Fibroblast of lung (primary cell): ENCODE measurements at regions not wholly inside any gene's neighbourhood (a gene's known extent, or its start where the extent isn't known, plus 50 kb on each side); places are given as distances from the start of the nearest gene placed in this dataset.
A peak's percentile ranks its signal among the peaks of the same experiment; 100 is the strongest.

Source experiments
- DNase-seq, 2 donors: peaks; one replicate each; pipeline versions ENCODE4 v3.0.0 to v3.0.0-alpha.2; 2010; ENCODE audit warnings: low read depth in 2 of 2
- H2AFZ ChIP-seq: 2 replicates; pipeline ENCODE4 v1.5.1; 2012; ENCODE audit warnings: low read length, control low read depth, inconsistent platforms
- H3K27ac ChIP-seq: 2 replicates; pipeline ENCODE4 v1.5.1; 2011; ENCODE audit warnings: low read length, control low read depth; ENCODE audit not compliant: insufficient read depth
- H3K27me3 ChIP-seq: 2 replicates; pipeline ENCODE4 v1.5.1; 2011; ENCODE audit warnings: mild to moderate bottlenecking, low read length; ENCODE audit not compliant: control insufficient read depth, insufficient read depth
- H3K36me3 ChIP-seq: 2 replicates; pipeline ENCODE4 v1.5.1; 2011; ENCODE audit warnings: low read length; ENCODE audit not compliant: control insufficient read depth, insufficient read depth
- H3K4me1 ChIP-seq: 2 replicates; pipeline ENCODE4 v1.5.1; 2011; ENCODE audit warnings: low read length; ENCODE audit not compliant: control insufficient read depth, insufficient read depth; ENCODE audit errors: extremely low read depth
- H3K4me2 ChIP-seq: 2 replicates; pipeline ENCODE4 v1.5.1; 2011; ENCODE audit warnings: low read length, control low read depth; ENCODE audit not compliant: insufficient read depth; ENCODE audit errors: extremely low read depth
- H3K4me3 ChIP-seq, 4 experiments: fragments of 200-600 bp in 1 of 4; sonication (generic) in 1 of 4; replicated peaks in 1 of 4; 2 replicates each; pipeline ENCODE4 v1.5.1; 2011 to 2016; ENCODE audit warnings: low read length in 4 of 4, low read depth in 3 of 4, mild to moderate bottlenecking in 3 of 4, control low read depth in 2 of 4, inconsistent platforms in 1 of 4, mixed read lengths in 1 of 4; ENCODE audit not compliant: insufficient read depth in 1 of 4; ENCODE audit errors: control extremely low read depth in 1 of 4
- H3K79me2 ChIP-seq: 2 replicates; pipeline ENCODE4 v1.5.1; 2012; ENCODE audit warnings: mild to moderate bottlenecking, low read length, inconsistent platforms; ENCODE audit not compliant: control insufficient read depth, insufficient read depth
- H3K9ac ChIP-seq: 2 replicates; pipeline ENCODE4 v1.5.1; 2011; ENCODE audit warnings: mild to moderate bottlenecking, low read length, control low read depth; ENCODE audit not compliant: insufficient read depth
- H3K9me3 ChIP-seq: 2 replicates; pipeline ENCODE4 v1.5.1; 2012; ENCODE audit warnings: low read depth, low read length; ENCODE audit not compliant: control insufficient read depth, insufficient read depth
- H4K20me1 ChIP-seq: 2 replicates; pipeline ENCODE4 v1.5.1; 2011; ENCODE audit warnings: low read length; ENCODE audit not compliant: control insufficient read depth, insufficient read depth; ENCODE audit errors: extremely low read depth
- EZH2 ChIP-seq: IDR thresholded peaks from 2 replicates; pipeline ENCODE4 v1.5.1; 2012; ENCODE audit warnings: low read length, control low read depth, mild to moderate bottlenecking; ENCODE audit errors: missing control alignments
- TF ChIP-seq, protein P1 (sequence below), 2 donors: IDR thresholded peaks in 1 of 2; conservative IDR thresholded peaks in 1 of 2; 1 replicate in 1 of 2; 2 replicates in 1 of 2; pipeline ENCODE4 v1.5.1; 2011 to 2012; ENCODE audit warnings: low read length in 2 of 2, control low read depth in 1 of 2, inconsistent platforms in 1 of 2, low read depth in 1 of 2, mild to moderate bottlenecking in 1 of 2

DNA sequence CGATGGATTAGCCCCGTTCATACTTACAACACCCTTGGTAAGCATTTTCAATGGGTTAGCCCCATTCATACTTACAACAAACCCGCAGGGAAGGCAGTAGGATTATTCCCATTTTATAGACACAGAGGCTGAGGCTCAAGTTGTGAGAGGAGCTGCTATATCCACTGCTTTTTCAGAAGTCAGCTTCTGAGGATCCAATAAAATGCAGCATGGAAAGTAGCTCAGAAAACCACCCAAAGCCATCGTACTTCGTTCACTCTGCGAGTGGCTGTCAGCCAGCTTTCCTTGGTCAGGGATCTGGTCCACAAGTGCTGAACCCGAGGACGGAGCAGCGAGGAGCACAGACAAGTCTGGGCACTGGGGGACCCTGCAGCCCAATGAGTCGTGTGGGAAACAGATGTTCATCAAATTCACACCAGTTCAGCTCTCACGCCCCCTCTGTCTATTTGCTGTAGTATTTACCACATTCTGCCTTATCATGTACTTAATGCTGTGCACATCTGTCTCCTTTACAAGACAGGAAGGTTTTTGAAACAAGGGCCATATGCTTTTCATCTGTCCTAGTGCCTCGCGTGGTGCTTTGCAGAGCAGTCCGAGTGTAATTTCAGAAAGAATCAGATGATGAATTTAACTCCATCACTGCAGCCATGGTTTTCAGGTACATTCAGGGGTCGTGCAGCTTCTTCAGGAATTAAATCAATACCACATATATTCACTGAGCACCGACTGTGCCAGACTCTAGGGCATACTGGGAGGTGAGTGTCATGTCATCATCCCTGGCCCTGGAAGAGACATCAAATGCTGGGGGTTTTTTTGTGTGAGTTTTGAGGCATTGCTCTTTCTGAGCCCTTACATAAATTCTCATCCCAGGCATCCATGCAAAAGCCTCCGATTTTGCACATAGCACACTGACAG lies 256.9 kb downstream of the CDH26 start:
- no peak overlapping the region for H2AFZ ChIP-seq
- peaks cover 3% of the 10 kb centered on the region for H3K4me1 ChIP-seq
- no peaks in the 10 kb centered on the region for H3K27me3 ChIP-seq
- H4K20me1 ChIP-seq = no peaks in the 10 kb centered on the region
- H3K4me2 ChIP-seq = no peak overlapping the region
- peak in 1 of 2 donors; percentile 5 for DNase-seq
- H3K4me3 ChIP-seq = no peak overlapping the region
- no peaks in the 10 kb centered on the region for H3K9me3 ChIP-seq
- H3K36me3 ChIP-seq = no peaks in the 10 kb centered on the region
- no peak for TF ChIP-seq EZH2
- TF ChIP-seq, protein P1, sequence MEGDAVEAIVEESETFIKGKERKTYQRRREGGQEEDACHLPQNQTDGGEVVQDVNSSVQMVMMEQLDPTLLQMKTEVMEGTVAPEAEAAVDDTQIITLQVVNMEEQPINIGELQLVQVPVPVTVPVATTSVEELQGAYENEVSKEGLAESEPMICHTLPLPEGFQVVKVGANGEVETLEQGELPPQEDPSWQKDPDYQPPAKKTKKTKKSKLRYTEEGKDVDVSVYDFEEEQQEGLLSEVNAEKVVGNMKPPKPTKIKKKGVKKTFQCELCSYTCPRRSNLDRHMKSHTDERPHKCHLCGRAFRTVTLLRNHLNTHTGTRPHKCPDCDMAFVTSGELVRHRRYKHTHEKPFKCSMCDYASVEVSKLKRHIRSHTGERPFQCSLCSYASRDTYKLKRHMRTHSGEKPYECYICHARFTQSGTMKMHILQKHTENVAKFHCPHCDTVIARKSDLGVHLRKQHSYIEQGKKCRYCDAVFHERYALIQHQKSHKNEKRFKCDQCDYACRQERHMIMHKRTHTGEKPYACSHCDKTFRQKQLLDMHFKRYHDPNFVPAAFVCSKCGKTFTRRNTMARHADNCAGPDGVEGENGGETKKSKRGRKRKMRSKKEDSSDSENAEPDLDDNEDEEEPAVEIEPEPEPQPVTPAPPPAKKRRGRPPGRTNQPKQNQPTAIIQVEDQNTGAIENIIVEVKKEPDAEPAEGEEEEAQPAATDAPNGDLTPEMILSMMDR (conservative IDR thresholded peaks at IDR 0.05 in 1 of 2, IDR thresholded peaks at IDR 0.05 in 1 of 2; ENCODE audit: low read depth in 1 of 2, low read length in 2 of 2) = no peak
- H3K79me2 ChIP-seq = no peaks in the 10 kb centered on the region
- H3K9ac ChIP-seq = no peak overlapping the region
- no peak overlapping the region for H3K27ac ChIP-seq

DNA sequence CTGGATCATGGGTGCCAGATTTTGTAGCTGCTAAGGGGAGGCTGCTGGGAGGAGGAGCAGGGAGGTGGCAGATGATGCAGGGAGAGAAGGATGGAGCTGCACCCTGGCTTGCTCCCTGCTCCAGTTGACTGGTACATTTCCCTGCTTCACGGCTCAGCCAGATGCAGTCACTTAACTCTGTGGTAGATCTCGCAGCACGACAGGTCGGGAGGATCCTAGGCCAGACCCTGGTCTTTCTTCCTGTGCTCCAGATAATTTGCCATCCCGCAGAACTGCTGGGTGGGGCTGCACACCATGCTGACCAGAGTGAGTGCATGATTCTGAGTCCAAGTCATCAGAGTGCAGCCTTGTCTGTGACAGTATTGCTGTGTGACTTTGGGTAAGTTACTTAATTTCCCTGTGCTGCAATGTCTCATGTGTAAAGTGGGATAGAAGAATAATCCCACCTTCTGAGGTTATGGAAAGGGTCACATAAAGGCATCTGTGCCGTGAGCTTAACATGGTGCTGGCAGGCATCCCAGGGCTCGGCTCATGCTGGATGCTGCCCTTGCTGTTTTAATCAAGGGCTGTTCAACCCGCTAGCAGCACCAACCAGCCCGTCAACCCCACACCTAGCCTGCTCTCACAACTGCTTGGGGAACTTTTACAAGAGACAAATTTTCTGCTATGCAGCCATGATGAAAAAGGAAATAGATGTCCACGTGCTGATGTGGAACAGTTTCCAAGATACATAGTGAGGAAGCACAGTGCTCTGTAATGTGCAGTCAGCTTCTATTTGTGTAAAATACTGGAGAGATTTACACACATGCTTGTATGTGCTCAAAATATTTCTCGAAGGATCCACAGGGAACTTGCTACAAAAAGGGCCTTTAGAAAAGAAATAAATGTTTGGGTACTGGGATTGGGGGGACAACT lies 257.9 kb downstream of the CDH26 start:
- H4K20me1 ChIP-seq = no peaks in the 10 kb centered on the region
- no peak overlapping the region for H3K4me3 ChIP-seq
- no peaks in the 10 kb centered on the region for H3K36me3 ChIP-seq
- H3K27ac ChIP-seq = no peak overlapping the region
- no peaks in the 10 kb centered on the region for H3K79me2 ChIP-seq
- H3K9me3 ChIP-seq = no peaks in the 10 kb centered on the region
- H2AFZ ChIP-seq = no peak overlapping the region
- no peak overlapping the region for H3K4me2 ChIP-seq
- peak overlapping the region; percentile 13 for H3K9ac ChIP-seq
- peaks cover 3% of the 10 kb centered on the region for H3K4me1 ChIP-seq
- no peaks in the 10 kb centered on the region for H3K27me3 ChIP-seq
- TF ChIP-seq, protein P1 (conservative IDR thresholded peaks at IDR 0.05 in 1 of 2, IDR thresholded peaks at IDR 0.05 in 1 of 2; ENCODE audit: low read depth in 1 of 2, low read length in 2 of 2) = no peak
- TF ChIP-seq EZH2 = no peak
- no peak for DNase-seq

DNA sequence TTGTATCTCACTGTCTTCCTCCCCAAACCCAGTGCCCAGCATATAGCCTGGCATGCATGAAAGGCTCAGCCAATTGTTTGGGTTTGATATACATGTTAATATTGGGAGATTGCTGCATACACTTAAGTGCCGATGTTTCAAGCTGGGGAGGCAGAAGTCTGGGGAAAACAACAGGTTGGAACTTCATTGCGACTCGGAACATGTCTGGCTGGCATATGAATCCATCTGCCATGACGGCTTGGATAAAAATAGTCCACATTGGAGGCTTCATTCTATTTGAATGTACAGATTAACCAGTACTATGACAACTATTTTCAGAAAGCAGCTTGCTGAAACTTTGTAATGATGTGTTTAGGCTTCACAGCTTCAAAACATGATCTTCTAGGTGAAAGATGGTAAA lies 261.0 kb downstream of the CDH26 start:
- H3K36me3 ChIP-seq = no peaks in the 10 kb centered on the region
- no peaks in the 10 kb centered on the region for H3K9me3 ChIP-seq
- H3K27me3 ChIP-seq = no peaks in the 10 kb centered on the region
- H3K4me2 ChIP-seq = no peak overlapping the region
- no peaks in the 10 kb centered on the region for H4K20me1 ChIP-seq
- no peak overlapping the region for H2AFZ ChIP-seq
- H3K27ac ChIP-seq = no peak overlapping the region
- no peak overlapping the region for H3K9ac ChIP-seq
- no peak for DNase-seq
- H3K4me1 ChIP-seq = peaks cover 3% of the 10 kb centered on the region
- no peaks in the 10 kb centered on the region for H3K79me2 ChIP-seq
- TF ChIP-seq, protein P1 (conservative IDR thresholded peaks at IDR 0.05 in 1 of 2, IDR thresholded peaks at IDR 0.05 in 1 of 2; ENCODE audit: low read depth in 1 of 2, low read length in 2 of 2) = no peak
- TF ChIP-seq EZH2 = no peak
- no peak overlapping the region for H3K4me3 ChIP-seq
